H1 (cell line): ENCODE measurements at regions not wholly inside any gene's neighbourhood (a gene's known extent, or its start where the extent isn't known, plus 50 kb on each side); places are given as distances from the start of the nearest gene placed in this dataset.

ENCODE experiments used
- CTCF ChIA-PET: fragments of 300-600 bp; sonication (Branson Sonifier 250); formaldehyde crosslinking; loops from one replicate; lab custom pipeline; 2021; ENCODE audit not compliant: partially characterized antibody; lab: Charles Lee
- POLR2A ChIA-PET: fragments of 300-600 bp; sonication (Branson Sonifier 250); formaldehyde crosslinking; loops from one replicate; lab custom pipeline; 2021; ENCODE audit warnings: inconsistent platforms; ENCODE audit not compliant: partially characterized antibody; lab: Charles Lee
- DNase-seq, 2 experiments: peaks; one replicate each; pipeline versions ENCODE4 v3.0.0 to v3.0.0-alpha.2; 2010 to 2022; ENCODE audit warnings: low spot score in 2 of 2, low read depth in 1 of 2, mixed read lengths in 1 of 2
- FAIRE-seq: peaks from 2 replicates; lab custom pipeline; 2011; peaks lifted over from hg19 to GRCh38; lab: Jason Lieb, UNC
- H2AFZ ChIP-seq: 2 replicates; pipeline ENCODE4 v1.8.1; 2012; ENCODE audit warnings: low read length, inconsistent platforms
- H2AK5ac ChIP-seq: 2 replicates; pipeline ENCODE4 v1.6.1; 2013; ENCODE audit warnings: low read depth, low read length
- H2BK120ac ChIP-seq: replicated peaks from 2 replicates; pipeline ENCODE3; 2013; ENCODE audit warnings: low read depth, low read length, inconsistent platforms
- H2BK12ac ChIP-seq: 2 replicates; pipeline ENCODE4 v1.6.1; 2013; ENCODE audit warnings: low read depth, low read length
- H2BK15ac ChIP-seq: 2 replicates; pipeline ENCODE4 v1.6.1; 2013; ENCODE audit warnings: low read length
- H2BK20ac ChIP-seq: 2 replicates; pipeline ENCODE4 v1.6.1; 2013; ENCODE audit warnings: low read length
- H2BK5ac ChIP-seq: 2 replicates; pipeline ENCODE4 v1.6.1; 2013; ENCODE audit warnings: low read depth, low read length
- H3K14ac ChIP-seq: 2 replicates; pipeline ENCODE4 v1.6.1; 2013; ENCODE audit warnings: inconsistent platforms; ENCODE audit not compliant: insufficient read length
- H3K18ac ChIP-seq: 2 replicates; pipeline ENCODE4 v1.6.1; 2013; ENCODE audit warnings: low read length; ENCODE audit errors: extremely low read depth
- H3K23ac ChIP-seq: 2 replicates; pipeline ENCODE4 v1.6.1; 2013; ENCODE audit warnings: inconsistent platforms; ENCODE audit not compliant: insufficient read length
- H3K23me2 ChIP-seq: 2 replicates; pipeline ENCODE4 v1.6.1; 2013; ENCODE audit warnings: low read depth, low read length
- H3K27ac ChIP-seq: 2 replicates; pipeline ENCODE4 v1.6.1; 2011; ENCODE audit warnings: low read depth, low read length, inconsistent platforms
- H3K27me3 ChIP-seq, 4 experiments: replicated peaks in 1 of 4; 1 replicate in 1 of 4; 2 replicates in 3 of 4; pipeline versions ENCODE4 v1.6.1 to v1.8.1; 2011 to 2013; ENCODE audit warnings: low read length in 3 of 4, mild to moderate bottlenecking in 3 of 4, inconsistent platforms in 2 of 4, mixed read lengths in 2 of 4, moderate library complexity in 1 of 4; ENCODE audit not compliant: control insufficient read depth in 3 of 4, insufficient read depth in 3 of 4; ENCODE audit errors: extremely low read depth in 1 of 4
- H3K36me3 ChIP-seq, 4 experiments: 2 replicates each; pipeline versions ENCODE4 v1.6.1 to v1.8.1; 2011 to 2013; ENCODE audit warnings: mild to moderate bottlenecking in 4 of 4, low read length in 3 of 4, moderate library complexity in 2 of 4, control low read depth in 1 of 4, inconsistent platforms in 1 of 4; ENCODE audit not compliant: insufficient read depth in 4 of 4, control insufficient read depth in 2 of 4
- H3K4ac ChIP-seq: replicated peaks from 2 replicates; pipeline ENCODE3; 2013; ENCODE audit warnings: low read length, low read depth, mixed read lengths, inconsistent platforms; ENCODE audit not compliant: insufficient read length
- H3K4me1 ChIP-seq, 4 experiments: replicated peaks in 1 of 4; 1 replicate in 1 of 4; 2 replicates in 3 of 4; pipeline versions ENCODE4 v1.6.1 to v1.8.1; 2011 to 2013; ENCODE audit warnings: low read length in 3 of 4, inconsistent platforms in 2 of 4, mixed read lengths in 1 of 4; ENCODE audit not compliant: insufficient read depth in 4 of 4, control insufficient read depth in 3 of 4
- H3K4me2 ChIP-seq, 2 experiments: 2 replicates each; pipeline versions ENCODE4 v1.6.1 to v1.8.1; 2011 to 2013; ENCODE audit warnings: low read depth in 2 of 2, low read length in 2 of 2, control low read depth in 1 of 2, inconsistent platforms in 1 of 2, mild to moderate bottlenecking in 1 of 2; ENCODE audit not compliant: insufficient read depth in 1 of 2
- H3K4me3 ChIP-seq, 4 experiments: fragments of 200-600, 300-600 bp in 1 of 4; sonication (generic), shearing (Covaris generic), sonication (Bioruptor Twin) in 1 of 4; 2 replicates each; pipeline versions ENCODE4 v1.5.1 to v1.8.1; 2011 to 2016; ENCODE audit warnings: low read length in 4 of 4, low read depth in 3 of 4, control low read depth in 2 of 4, inconsistent platforms in 2 of 4, mild to moderate bottlenecking in 2 of 4, mixed read lengths in 1 of 4, moderate library complexity in 1 of 4; ENCODE audit not compliant: insufficient read depth in 2 of 4; ENCODE audit errors: extremely low read depth in 1 of 4
- H3K56ac ChIP-seq: replicated peaks from 2 replicates; pipeline ENCODE3; 2013; ENCODE audit warnings: low read depth, mild to moderate bottlenecking, mixed read lengths, low read length, inconsistent platforms; ENCODE audit not compliant: insufficient read length
- H3K79me1 ChIP-seq: 2 replicates; pipeline ENCODE4 v1.6.1; 2013; ENCODE audit warnings: low read depth, low read length, control low read depth
- H3K79me2 ChIP-seq, 2 experiments: 2 replicates each; pipeline versions ENCODE4 v1.6.1 to v1.8.1; 2012 to 2013; ENCODE audit warnings: low read length in 2 of 2, mild to moderate bottlenecking in 2 of 2, inconsistent platforms in 1 of 2; ENCODE audit not compliant: insufficient read depth in 2 of 2, control insufficient read depth in 1 of 2
- H3K9ac ChIP-seq, 4 experiments: replicated peaks in 1 of 4; 1 replicate in 1 of 4; 2 replicates in 3 of 4; pipeline versions ENCODE4 v1.6.1 to v1.8.1; 2011 to 2013; ENCODE audit warnings: low read depth in 3 of 4, low read length in 3 of 4, control low read depth in 2 of 4, mild to moderate bottlenecking in 2 of 4, moderate library complexity in 2 of 4, inconsistent platforms in 1 of 4; ENCODE audit errors: extremely low read depth in 1 of 4
- H3K9me3 ChIP-seq, 2 experiments: 2 replicates each; pipeline versions ENCODE4 v1.6.1 to v1.8.1; 2012 to 2013; ENCODE audit warnings: mild to moderate bottlenecking in 2 of 2, moderate library complexity in 2 of 2, control low read depth in 1 of 2, inconsistent platforms in 1 of 2, low read depth in 1 of 2, low read length in 1 of 2, mixed read lengths in 1 of 2; ENCODE audit not compliant: insufficient read depth in 2 of 2
- H4K20me1 ChIP-seq, 2 experiments: replicated peaks in 1 of 2; 2 replicates each; pipeline versions ENCODE3 to v1.8.1; 2011 to 2013; ENCODE audit warnings: inconsistent platforms in 2 of 2, low read length in 2 of 2, mild to moderate bottlenecking in 1 of 2; ENCODE audit not compliant: insufficient read depth in 2 of 2, control insufficient read depth in 1 of 2
- H4K5ac ChIP-seq: 2 replicates; pipeline ENCODE4 v1.6.1; 2013; ENCODE audit warnings: low read length, low read depth, mixed read lengths, inconsistent platforms; ENCODE audit not compliant: insufficient read length
- H4K8ac ChIP-seq: 2 replicates; pipeline ENCODE4 v1.8.0; 2013; ENCODE audit warnings: mild to moderate bottlenecking, moderate library complexity, low read length, inconsistent platforms; ENCODE audit not compliant: insufficient read depth; ENCODE audit errors: extremely low read depth
- H4K91ac ChIP-seq: replicated peaks from 2 replicates; pipeline ENCODE3; 2013; ENCODE audit warnings: low read length, mixed read lengths, inconsistent platforms; ENCODE audit not compliant: insufficient read length
- BACH1 ChIP-seq: IDR thresholded peaks from 2 replicates; pipeline ENCODE4 v1.6.1; 2012; ENCODE audit warnings: low read length, improper control_type of control experiment
- BCL11A ChIP-seq, 2 experiments: IDR thresholded peaks; one replicate each; pipeline ENCODE4 v1.6.1; 2011; ENCODE audit warnings: low read depth in 2 of 2, low read length in 2 of 2, mild to moderate bottlenecking in 2 of 2
- EZH2 ChIP-seq: fragments of 200-600 bp; sonication (generic); IDR thresholded peaks from 2 replicates; pipeline ENCODE4 v1.7.1; 2012; ENCODE audit warnings: low read depth, mild to moderate bottlenecking, moderate library complexity, low read length, inconsistent platforms; ENCODE audit not compliant: severe bottlenecking
- KDM1A ChIP-seq: fragments of 200-600, 300-600 bp; sonication (generic); IDR thresholded peaks from 2 replicates; pipeline ENCODE4 v1.7.1; 2016; ENCODE audit warnings: mild to moderate bottlenecking, low read length, borderline replicate concordance
- NANOG ChIP-seq: IDR thresholded peaks from 2 replicates; pipeline ENCODE4 v1.6.1; 2011; ENCODE audit warnings: low read length, low read depth, mild to moderate bottlenecking, inconsistent platforms; ENCODE audit not compliant: insufficient read depth, poor library complexity, severe bottlenecking
- PHF8 ChIP-seq: fragments of 200-600 bp; sonication (generic); conservative IDR thresholded peaks from 2 replicates; pipeline ENCODE4 v1.7.1; 2012; ENCODE audit warnings: low read depth, mild to moderate bottlenecking, inconsistent platforms, low read length, moderate library complexity
- POLR2AphosphoS5 ChIP-seq: IDR thresholded peaks from 2 replicates; pipeline ENCODE4 v1.6.1; 2011; ENCODE audit warnings: low read depth, low read length
- POU5F1 ChIP-seq: IDR thresholded peaks from 2 replicates; pipeline ENCODE4 v1.6.1; 2011; ENCODE audit warnings: low read depth, mild to moderate bottlenecking, low read length, moderate library complexity
- RXRA ChIP-seq: IDR thresholded peaks from 2 replicates; pipeline ENCODE4 v1.6.1; 2011; ENCODE audit warnings: low read depth, mild to moderate bottlenecking, low read length, moderate library complexity; ENCODE audit not compliant: insufficient read depth
- SAP30 ChIP-seq: fragments of 300-600 bp; sonication (generic); IDR thresholded peaks from 2 replicates; pipeline ENCODE4 v1.7.1; 2012; ENCODE audit warnings: low read length, moderate library complexity, mild to moderate bottlenecking, inconsistent platforms; ENCODE audit not compliant: insufficient read depth, insufficient replicate concordance
- SIRT6 ChIP-seq: IDR thresholded peaks from one replicate; pipeline ENCODE4 v1.7.1; 2012; ENCODE audit warnings: low read length, inconsistent platforms
- SP1 ChIP-seq: IDR thresholded peaks from 2 replicates; pipeline ENCODE4 v1.6.1; 2011; ENCODE audit warnings: low read depth, low read length
- SP4 ChIP-seq: IDR thresholded peaks from 2 replicates; pipeline ENCODE4 v1.6.1; 2012; ENCODE audit warnings: low read length, inconsistent platforms
- SUZ12 ChIP-seq: fragments of 200-600 bp; sonication (generic); IDR thresholded peaks from 2 replicates; pipeline ENCODE4 v1.6.1; 2012; ENCODE audit warnings: mild to moderate bottlenecking, inconsistent platforms, low read length, moderate library complexity, mixed read lengths
- TBP ChIP-seq: IDR thresholded peaks from 2 replicates; pipeline ENCODE4 v1.6.1; 2011; ENCODE audit warnings: low read depth, low read length, improper control_type of control experiment
- TCF12 ChIP-seq: IDR thresholded peaks from 2 replicates; pipeline ENCODE4 v1.6.1; 2011; ENCODE audit warnings: low read depth, mild to moderate bottlenecking, low read length
- TEAD4 ChIP-seq: IDR thresholded peaks from 2 replicates; pipeline ENCODE4 v1.6.1; 2012; ENCODE audit warnings: low read depth, low read length, inconsistent platforms, mixed read lengths
- WGBS, 2 experiments: shearing (Covaris generic) in 1 of 2; methylation state at CpG; one replicate each; pipeline versions ENCODE4 v1.1.6 to v1.1.7; 2013 to 2015; ENCODE audit warnings: low lambda C conversion rate in 2 of 2, mixed read lengths in 2 of 2, inconsistent platforms in 1 of 2, low coverage in 1 of 2, missing lambda C conversion rate in 1 of 2; ENCODE audit not compliant: insufficient replicate concordance in 2 of 2, insufficient coverage in 1 of 2, insufficient read length in 1 of 2; ENCODE audit errors: extremely low coverage in 1 of 2, missing lambda C conversion rate in 1 of 2; 5-methylcytosine and 5-hydroxymethylcytosine counted together

DNA sequence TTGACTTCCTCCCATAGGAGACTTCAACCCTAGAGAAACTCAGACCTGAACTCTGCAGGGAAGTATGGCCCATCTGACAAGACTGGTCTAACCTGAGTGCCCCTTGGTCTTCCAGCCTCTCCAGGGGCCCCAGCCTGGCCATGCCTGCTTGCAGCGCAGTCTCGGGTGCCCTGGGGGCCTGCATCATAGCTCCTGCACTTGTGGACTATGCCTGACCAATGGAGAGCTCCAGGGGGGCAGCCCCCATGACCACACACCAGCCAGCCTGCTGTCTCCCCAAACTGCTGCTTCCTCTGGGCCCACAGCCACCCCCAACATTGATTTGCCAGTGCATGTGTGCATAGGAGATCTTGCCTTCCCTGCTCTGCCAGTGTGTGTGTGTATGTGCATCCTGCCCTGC, 608.6 kb upstream of the MARCKS start:
- H3K56ac ChIP-seq = no peak overlapping the region
- H4K8ac ChIP-seq = no peak overlapping the region
- H4K20me1 ChIP-seq = no peaks in the 10 kb centered on the region
- 100% methylated on average over 2 of the region's 2 CpGs; no CpG with 5 or more reads in 1 of the 2 experiments for WGBS, 2 experiments
- H3K4ac ChIP-seq = no peak overlapping the region
- H2AFZ ChIP-seq = no peak overlapping the region
- no peak overlapping the region for H2BK5ac ChIP-seq
- no peak overlapping the region for H2BK120ac ChIP-seq
- H3K27ac ChIP-seq = no peak overlapping the region
- H2AK5ac ChIP-seq = no peak overlapping the region
- H2BK15ac ChIP-seq = no peak overlapping the region
- H3K18ac ChIP-seq = no peak overlapping the region
- H3K9ac ChIP-seq = no peak overlapping the region
- no peak overlapping the region for H4K5ac ChIP-seq
- H3K4me3 ChIP-seq = no peak overlapping the region
- ChIA-PET POLR2A (no interaction called here), CTCF (no interaction called here)
- no peaks in the 10 kb centered on the region for H3K23me2 ChIP-seq
- DNase-seq (no peak), FAIRE-seq (no peak)
- no peak overlapping the region for H3K4me2 ChIP-seq
- no peaks in the 10 kb centered on the region for H3K9me3 ChIP-seq
- H3K36me3 ChIP-seq = no peaks in the 10 kb centered on the region
- no peak overlapping the region for H3K14ac ChIP-seq
- no peak overlapping the region for H3K23ac ChIP-seq
- H3K79me2 ChIP-seq = no peaks in the 10 kb centered on the region
- no peaks in the 10 kb centered on the region for H3K4me1 ChIP-seq
- no peak overlapping the region for H2BK12ac ChIP-seq
- no peak overlapping the region for H4K91ac ChIP-seq
- H3K27me3 ChIP-seq = no peaks in the 10 kb centered on the region
- H2BK20ac ChIP-seq = no peak overlapping the region
- H3K79me1 ChIP-seq = no peaks in the 10 kb centered on the region
- TF ChIP-seq SP4 = no peak
- TF ChIP-seq TBP = no peak
- TF ChIP-seq BCL11A (IDR thresholded peaks at IDR 0.05; ENCODE audit: low read depth in 2 of 2, low read length in 2 of 2) = no peak
- TF ChIP-seq POLR2AphosphoS5 = no peak
- no peak for TF ChIP-seq RXRA
- no peak for TF ChIP-seq PHF8
- TF ChIP-seq SIRT6 = no peak
- TF ChIP-seq NANOG = no peak
- no peak for TF ChIP-seq TCF12
- TF ChIP-seq SAP30 = no peak
- TF ChIP-seq POU5F1 = no peak
- TF ChIP-seq EZH2 = no peak
- no peak for TF ChIP-seq KDM1A
- TF ChIP-seq TEAD4 = no peak
- no peak for TF ChIP-seq SUZ12
- TF ChIP-seq SP1 = no peak
- no peak for TF ChIP-seq BACH1
